ENCODE measurements at regions not wholly inside any gene's neighbourhood (a gene's known extent, or its start where the extent isn't known, plus 50 kb on each side); places are given as distances from the start of the nearest gene placed in this dataset.

DNA sequence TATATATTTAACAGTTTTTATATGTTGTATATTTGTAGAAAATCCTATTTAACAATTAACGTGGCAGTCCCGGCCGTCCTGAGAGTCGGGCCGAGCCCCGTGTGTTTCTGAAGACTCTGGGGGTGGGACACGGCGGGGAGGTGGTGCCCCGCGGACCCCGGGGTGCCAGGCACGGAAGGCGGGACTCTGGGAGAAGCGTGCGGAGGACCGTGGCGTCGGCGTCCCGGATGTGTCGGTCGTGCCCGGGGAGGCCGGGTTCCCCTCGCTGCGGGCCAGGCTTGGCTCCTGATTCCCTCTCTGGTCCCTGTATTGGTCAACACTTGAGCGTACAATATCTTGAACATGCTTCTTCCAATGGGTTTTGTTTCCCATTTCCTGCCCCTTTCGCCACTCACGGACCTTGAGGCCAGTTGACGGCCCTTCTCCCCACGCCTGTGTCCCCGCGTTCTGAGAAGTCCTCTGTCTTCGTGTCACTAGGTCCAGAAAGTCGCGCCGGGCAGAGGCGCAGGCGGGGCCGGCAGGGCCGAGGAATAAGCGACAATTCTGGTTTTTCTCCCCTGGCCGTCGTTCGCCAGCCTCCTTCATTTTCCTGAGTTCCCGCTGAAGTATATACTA, 1076.7 kb downstream of the BRD1 start:
- no peak for DNase-seq (ENCODE audit: low read depth in 2 of 2)

DNA sequence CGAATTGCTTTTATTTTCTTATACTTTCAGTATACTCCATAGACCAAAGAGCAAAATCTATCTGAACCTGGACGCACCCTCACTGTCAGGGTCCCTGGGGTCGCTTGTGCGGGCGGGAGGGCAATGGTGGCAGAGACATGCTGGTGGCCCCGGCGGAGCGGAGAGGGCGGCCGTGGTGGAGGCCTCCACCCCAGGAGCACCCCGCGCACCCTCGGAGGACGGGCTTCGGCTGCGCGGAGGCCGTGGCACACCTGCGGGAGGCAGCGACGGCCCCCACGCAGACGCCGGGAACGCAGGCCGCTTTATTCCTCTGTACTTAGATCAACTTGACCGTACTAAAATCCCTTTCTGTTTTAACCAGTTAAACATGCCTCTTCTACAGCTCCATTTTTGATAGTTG, 1077.4 kb downstream of the BRD1 start:
- no peak for DNase-seq (ENCODE audit: low read depth in 2 of 2)

DNA sequence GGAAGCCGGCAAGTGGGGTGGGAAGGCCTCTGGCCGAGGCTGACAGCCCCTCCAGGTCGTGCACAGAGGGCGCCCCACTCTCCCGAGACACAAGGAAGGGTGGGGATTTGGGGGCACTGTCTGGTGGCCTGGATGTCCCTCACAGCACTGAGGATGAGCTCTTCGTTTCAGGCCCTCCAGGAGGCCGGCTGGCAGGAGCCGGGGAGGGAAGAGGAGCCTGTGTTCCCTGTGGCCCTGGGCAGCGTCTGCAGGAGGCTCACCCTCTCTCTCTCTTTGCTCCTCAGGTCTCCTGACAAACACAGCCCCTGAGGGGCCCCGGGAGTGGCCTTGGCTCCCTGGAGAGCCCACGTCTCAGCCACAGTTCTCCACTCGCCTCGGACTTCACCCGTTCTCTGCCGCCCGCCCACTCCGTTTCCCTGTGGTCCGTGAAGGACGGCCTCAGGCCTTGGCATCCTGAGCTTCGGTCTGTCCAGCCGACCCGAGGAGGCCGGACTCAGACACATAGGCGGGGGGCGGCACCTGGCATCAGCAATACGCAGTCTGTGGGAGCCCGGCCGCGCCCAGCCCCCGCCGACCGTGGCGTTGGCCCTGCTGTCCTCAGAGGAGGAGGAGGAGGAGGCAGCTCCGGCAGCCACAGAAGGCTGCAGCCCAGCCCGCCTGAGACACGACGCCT, 1078.0 kb downstream of the BRD1 start:
- DNase-seq (ENCODE audit: low read depth in 2 of 2), result no peak

DNA sequence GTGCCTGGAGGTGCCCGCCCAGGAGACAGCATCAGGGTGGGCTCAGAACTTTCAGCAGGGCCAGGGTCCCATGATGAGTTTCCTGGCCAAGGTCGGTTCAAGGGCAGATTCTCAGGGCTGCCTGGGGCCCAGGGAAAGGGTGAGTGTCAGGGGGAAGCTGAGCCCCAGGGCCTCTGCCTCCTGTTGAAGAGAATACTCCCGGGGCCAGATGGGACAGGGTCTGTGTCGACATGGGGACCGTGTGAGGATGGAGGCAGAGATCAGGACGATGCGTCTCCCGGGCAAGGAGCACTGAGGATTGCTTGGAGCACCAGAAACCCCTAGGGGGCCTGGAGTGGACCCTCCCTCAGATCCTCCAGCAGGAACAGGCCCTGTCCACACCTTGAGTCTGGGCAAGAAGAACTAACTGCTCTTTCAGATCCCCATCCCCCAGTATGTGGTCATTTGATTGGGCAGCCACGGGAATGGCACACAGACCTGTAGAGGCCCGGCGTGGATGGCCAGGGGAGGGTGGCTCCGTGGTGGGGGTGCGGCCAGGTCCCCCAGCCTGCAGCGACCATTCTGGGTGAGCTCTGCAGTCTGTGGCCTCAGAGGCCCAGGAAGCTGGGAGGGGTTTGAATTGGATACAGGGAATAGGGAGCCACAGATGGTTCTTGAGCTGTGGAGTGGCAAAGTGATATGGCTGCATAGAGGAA, 1078.7 kb downstream of the BRD1 start:
- DNase-seq (ENCODE audit: low read depth in 2 of 2), result no peak

DNA sequence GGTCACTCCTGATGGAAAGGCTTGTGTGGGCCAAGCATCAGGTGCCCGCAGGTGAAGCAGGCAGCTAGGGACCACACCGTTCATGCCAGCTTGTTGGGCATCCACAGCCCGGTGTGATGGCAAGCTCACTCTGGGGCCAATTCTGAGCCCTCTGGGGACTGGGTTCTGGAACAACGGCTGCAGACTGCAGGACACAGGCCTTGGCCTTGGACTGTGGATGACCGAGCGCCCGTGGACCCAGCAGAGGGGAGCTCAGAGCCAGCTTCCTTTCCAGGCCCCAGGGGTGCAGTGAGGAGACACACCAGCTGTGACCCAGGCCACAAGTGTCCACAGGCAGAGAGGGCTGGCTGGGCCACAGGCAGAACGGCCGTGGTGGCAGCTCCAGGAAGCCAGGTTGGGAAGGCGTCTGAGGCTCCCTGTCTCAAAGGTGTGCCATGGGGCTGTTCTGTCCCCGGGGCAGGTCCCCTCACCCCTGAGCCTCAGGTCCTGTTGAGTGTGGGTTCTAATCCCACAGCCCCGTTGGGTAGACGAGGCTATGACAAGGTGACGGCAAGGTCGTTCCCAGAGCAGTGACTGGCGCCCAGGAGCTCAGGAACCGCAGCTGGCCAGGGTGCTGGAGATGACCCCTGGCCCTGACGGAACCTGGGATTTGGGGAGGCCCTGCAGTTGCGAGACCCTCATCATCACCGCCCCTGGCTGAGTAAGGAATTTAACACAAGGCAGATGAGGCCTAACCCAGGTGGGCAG, 1079.4 kb downstream of the BRD1 start:
- DNase-seq (ENCODE audit: low read depth in 2 of 2), result no peak

DNA sequence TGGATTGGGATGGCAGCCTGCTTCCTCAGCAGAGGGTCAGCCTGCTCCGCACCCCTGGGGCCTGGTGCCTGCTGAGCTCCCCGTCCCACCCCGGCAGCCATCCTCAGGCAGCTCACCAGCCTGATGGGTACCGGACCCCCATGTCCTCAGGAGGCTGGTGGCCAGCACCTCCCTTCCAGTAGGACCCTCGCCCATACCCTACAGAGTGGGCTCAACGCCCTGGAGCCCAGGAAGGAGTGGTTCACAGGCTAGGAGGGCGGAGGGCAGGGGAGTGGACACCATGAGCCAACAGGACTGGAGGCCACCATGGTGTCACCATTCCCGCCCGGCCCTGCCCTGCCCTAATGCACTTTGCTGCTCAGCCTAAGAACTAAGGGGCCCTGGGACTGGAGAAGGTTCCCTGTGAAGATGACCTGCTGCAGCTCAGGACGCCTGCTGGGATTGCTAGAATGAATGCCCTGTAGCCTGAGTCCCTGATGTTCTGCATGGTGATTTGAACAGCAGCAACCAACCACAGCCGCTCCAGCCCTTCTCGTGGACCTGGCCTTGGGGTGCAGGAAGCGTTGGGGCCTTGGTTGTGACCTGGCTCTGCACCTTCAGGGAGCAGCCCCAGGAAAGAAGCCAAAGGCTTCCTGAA, 1080.8 kb downstream of the BRD1 start:
- no peak for DNase-seq (ENCODE audit: low read depth in 2 of 2)

DNA sequence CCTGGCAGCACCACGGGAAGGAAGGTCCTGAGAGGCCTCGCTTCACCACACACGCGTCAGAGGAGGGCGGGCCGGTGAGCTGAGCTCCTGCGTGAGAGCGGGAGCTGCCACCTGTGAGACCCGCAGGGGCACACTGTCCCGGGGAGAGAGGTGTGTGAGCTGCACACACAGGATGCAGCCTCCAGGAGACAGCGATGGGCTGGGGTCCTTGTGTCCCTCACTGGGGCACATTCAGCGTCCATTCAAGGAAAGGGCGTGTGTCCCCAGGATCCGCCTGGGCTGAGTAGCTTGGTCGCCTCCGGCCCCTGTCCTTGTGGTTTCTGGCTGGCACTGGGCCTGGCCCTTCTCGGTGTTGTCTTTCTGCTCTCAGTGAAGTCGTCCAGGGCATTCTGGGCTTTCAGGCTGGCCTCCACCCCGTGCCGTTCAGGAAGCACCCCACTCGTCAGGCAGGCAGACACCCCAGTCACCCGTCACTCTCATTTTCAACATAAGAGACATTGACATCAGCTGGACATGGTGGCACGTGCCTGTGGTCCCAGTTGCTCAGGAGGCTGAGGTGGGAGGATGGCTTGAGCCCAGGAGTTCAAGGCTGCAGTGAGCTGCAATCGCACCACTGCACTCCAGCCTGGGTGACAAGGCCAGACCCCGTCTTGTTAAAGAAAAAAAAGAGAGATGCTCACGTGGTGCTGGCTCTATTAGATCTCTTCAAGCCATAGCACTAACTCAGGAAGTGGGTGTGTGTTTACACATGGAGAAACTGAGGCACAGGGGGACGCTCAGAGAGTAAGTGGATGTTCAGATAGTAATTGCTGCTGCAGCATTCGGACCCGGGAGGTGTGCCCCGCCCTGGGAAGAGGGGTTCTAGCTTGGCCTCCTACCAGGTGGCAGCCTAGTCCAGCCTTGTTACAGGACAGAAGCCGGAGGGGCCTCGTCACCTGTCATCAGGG, 1081.6 kb downstream of the BRD1 start:
- no peak for DNase-seq (ENCODE audit: low read depth in 2 of 2)

DNA sequence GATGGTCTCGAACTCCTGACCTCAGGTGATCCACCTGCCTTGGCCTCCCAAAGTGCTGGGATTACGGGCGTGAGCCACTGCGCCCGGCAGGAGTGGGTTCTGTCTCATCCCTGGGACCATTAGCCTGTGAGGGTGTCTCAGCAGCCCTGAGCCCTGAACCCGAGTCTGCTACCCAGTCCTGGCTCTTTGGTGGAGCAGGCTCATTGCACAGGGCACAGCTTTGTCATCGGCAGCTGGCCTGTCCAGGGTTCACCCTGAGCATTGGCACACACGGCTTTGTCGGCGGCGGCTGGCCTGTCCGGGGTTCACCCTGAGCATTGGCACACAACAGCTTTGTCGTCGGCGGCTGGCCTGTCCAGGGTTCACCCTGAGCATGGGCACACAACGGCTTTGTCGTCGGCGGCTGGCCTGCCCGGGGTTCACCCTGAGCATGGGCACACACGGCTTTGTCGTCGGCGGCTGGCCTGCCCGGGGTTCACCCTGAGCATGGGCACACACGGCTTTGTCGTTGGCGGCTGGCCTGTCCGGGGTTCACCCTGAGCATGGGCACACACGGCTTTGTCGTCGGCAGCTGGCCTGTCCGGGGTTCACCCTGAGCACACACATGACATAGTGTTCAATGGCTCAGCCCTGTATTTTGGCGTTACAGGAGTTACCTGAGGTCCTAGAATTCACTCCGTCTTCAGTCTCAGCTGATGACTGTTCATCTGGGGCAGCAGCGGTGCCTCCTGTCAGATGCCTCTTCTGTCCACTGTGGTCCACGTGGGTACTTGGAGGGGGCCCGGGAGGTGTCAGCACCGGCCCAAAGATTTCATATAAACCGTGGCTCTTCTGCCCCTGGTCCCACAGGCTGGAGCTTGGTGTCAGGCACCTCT, 1082.5 kb downstream of the BRD1 start:
- no peak for DNase-seq (ENCODE audit: low read depth in 2 of 2)

DNA sequence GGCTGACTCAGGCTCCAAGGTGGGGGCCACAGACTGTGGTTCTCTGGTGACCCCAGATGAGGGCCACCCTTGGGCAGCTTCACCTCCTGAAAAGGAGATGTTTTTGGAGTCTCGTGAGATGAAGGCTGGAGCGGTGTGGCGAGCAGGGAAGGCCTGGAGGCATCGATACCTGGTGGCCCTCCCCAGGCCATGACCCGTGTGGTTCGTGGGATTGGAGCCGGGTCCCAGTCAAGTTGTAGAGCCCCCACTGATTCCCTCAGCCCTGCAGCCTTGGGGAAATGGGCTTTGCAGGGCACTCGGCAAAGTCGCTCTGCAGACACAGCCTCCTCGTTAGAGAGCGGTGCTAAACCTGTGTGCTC, 1083.4 kb downstream of the BRD1 start:
- DNase-seq (ENCODE audit: low read depth in 2 of 2), result no peak

DNA sequence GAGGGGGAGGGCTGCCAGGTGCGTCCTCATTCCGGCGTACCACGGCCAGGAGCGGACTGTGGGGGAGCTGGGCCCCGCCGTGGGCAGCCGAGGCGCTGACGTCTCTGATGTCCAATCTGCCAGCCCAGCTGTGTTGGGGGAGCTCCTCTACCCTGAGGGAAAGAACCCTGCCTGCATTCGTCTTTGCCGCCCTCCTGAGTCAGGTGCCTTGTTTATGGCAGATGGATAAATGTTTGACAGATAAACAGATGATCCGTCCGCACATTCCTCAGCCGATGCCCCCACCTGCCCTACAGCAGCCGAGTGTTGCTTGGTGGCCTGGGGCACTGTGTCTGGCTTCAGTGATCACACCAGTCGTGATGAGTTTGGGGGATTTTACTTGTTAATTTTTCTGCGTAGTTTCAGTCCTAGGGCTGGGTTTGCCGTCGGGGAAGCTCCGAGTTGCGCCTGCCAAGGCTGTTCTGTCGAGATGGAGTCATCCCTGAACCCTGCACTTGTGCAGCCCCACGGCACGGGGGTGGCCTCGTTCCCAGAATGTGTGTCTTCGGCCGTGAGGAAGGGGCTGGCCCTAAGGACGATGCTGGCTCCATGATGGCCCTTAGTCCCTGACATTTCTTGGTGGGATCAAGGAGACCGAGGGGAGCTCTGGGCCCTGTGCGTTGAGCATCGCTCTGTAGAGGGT, 1083.9 kb downstream of the BRD1 start:
- DNase-seq (ENCODE audit: low read depth in 2 of 2), result no peak

DNA sequence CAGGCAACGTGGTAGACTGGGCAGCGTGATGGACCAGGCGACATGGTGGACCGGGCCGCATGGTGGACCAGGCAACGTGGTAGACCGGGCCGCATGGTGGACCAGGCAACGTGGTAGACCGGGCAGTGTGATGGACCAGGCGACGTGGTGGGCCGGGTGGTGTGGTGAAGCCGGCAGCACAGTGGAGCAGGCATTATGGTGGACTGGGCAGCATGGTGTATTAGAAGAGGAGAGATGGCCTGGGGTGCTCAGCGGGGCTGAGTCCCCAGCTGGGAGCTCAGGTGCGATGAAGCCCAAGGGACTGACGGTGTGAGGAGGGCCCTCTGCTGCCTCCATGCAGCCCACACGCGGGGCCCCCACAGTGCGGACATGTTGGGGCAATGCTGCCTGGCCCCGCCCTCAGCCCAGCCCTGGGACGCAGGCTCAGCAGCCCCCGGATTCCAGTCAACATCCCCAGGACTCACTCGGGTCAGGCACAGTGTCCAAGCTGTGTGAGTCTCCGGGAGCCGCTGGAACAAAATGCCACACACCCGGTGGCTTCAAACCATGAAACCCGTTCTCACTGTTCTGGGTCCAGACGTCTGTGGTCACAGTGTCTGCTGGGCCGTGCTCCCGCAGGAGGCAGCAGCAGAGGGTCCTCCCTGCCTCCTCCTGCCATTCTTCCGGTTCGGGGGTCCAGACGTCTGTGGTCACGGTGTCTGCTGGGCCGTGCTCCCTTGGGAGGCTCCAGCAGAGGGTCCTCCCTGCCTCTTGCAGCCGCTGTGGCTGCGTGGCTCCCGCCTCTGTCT, 1084.9 kb downstream of the BRD1 start:
- DNase-seq (ENCODE audit: low read depth in 2 of 2), result no peak

DNA sequence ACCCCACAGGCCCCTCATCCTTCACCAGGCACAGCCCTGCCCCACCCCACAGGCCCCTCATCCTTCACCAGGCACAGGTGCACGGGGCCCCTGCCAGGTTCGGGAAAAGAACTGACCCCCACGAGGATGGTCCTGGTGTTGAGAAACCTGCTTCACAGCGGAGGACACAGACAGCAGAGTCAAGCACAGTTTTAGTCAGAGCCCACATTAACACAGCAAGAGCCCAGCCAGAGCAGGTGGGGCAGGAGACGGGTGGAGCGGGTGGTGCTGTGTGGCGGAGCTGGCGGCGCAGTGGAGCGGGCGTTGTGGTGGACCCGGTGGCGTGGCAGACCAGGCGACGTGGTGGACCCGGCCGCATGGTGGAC, 1085.5 kb downstream of the BRD1 start:
- DNase-seq (ENCODE audit: low read depth in 2 of 2), result no peak

DNA sequence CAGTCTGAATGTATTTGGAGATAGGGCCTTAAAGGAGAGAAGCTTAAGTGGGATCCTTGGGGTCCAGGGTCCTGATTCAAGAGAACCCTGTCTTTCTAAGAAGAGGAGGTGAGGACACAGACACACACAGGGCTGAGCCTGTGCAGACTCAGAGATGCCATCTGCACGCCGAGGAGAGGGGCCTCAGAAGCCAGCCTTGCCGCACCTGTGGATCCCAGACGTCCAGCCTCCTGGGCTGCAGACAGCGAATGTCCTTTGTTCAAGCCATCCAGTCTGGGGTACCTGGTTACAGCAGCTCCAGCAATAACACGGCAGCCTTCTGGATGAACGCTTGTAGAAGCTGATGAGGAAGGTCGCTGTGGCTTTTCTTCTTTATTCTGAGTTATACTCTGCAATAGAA, 1086.1 kb downstream of the BRD1 start:
- DNase-seq (ENCODE audit: low read depth in 2 of 2), result no peak

DNA sequence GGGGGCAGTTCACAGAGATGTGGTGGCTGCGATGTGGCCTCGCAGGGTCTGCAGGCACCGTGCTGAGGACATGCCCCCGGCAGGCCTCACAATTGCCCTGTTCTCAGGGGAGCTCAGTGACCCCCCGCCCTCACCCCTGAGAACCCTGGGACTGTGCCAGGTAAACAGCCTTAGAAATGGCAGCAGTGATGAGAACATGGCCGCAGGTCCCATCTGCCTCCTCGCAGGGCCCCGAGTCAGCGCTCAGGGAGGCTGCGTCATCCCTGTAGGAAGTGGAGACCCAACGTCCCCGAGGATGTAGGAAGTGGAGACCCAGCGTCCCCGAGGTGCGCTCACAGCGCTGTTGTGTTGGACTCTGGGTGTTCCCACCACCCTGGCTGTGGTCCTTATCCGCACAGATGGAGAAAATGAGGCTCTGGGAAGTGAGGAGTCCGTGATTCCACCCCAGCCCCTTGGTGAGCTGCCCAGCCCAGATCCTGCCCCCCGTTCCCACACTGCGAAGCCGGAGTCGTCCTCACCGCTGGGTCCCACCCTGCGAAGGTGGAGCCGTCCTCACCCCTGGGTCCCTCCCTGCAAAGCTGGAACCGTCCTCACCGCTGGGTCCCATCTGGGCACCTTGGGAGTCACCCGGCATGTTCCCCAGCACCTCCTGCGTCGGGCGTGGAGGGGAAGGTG, 1086.8 kb downstream of the BRD1 start:
- DNase-seq (ENCODE audit: low read depth in 2 of 2), result no peak

DNA sequence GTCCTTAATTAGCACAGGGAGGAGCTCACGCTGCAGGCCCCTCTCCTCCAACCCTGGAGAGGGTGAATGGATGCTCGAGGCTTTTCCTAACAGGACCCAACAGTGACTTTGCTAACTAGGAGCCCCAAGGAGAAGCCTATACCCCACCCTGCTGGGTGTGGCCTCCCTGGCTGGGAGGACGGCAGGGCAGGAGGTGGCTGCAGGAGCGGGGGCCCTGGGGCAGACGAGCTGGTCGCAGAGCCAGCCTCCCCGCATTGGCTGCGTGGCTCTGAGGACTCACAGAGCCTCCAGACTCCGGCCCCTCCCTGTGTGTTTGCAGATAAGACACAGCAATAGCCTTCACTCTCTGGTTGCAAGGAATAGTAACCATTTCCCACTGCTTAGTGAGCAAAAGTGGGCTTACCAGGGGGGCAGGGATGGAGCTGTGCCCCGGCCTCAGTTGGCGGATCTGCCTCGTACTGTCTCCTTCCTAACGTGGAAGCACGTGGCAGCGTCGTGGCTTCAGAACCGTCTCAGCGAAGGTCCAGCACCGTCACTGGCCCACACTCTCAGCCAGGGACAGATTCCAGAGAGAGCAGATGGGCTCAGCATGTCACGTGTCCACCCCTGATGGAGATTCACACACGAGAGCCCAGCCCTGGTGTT, 1087.5 kb downstream of the BRD1 start:
- no peak for DNase-seq (ENCODE audit: low read depth in 2 of 2)

DNA sequence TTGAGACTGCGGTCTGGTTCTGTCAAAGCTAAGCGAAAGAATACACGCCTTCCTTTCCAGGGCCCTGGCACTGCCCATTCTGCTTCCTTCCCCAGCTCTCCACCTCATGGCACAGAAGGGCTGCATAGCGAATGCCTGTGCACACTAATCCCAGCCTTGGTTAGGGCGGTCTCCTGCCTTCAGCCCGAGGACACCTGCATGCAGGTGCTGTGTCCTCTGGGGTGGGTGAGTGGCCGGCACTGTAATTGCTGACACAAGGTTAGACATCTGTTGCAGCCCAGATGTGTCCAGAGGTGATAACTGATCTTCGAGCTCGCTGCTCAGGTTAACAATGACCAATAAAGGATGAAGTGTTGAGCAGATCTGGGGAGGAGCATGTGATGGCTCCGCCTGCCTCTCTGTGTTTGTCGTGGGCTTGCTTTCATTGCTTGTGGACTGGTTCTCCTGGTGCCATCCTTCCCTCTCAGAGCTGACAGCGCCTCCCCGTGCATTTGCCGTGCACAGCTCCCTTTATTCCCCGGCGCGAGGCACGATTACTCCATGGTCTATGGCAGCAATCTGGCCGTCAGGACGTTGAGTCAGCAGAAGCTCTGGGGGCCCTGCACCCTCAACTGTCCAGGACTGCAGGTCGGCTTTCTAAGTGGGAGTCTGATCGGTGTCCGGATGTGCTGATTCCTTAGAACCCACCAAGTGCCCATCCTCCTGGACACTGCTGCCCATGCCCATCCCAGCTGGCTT, 1088.2 kb downstream of the BRD1 start:
- no peak for DNase-seq (ENCODE audit: low read depth in 2 of 2)
